Skeletal muscle tissue (tissue), 3 donors: ENCODE measurements at regions not wholly inside any gene's neighbourhood (a gene's known extent, or its start where the extent isn't known, plus 50 kb on each side); places are given as distances from the start of the nearest gene placed in this dataset.

ENCODE experiments used
- H3K27ac ChIP-seq: one replicate; pipeline ENCODE4 v1.7.0; 2013; ENCODE audit warnings: mild to moderate bottlenecking, low read depth, low read length, inconsistent platforms
- H3K27me3 ChIP-seq, 3 donors: one replicate each; pipeline ENCODE4 v1.7.0; 2013; ENCODE audit warnings: low read length in 3 of 3; ENCODE audit not compliant: control insufficient read depth in 3 of 3, insufficient read depth in 3 of 3
- H3K36me3 ChIP-seq, 3 donors: one replicate each; pipeline ENCODE4 v1.7.0; 2013; ENCODE audit warnings: low read length in 3 of 3; ENCODE audit not compliant: control insufficient read depth in 3 of 3, insufficient read depth in 3 of 3
- H3K4me1 ChIP-seq, 3 donors: one replicate each; pipeline ENCODE4 v1.7.0; 2013; ENCODE audit warnings: low read length in 3 of 3, mild to moderate bottlenecking in 3 of 3; ENCODE audit not compliant: control insufficient read depth in 3 of 3, insufficient read depth in 3 of 3
- H3K4me3 ChIP-seq, 3 donors: one replicate each; pipeline ENCODE4 v1.7.0; 2013; ENCODE audit warnings: low read length in 3 of 3
- H3K9ac ChIP-seq, 3 donors: one replicate each; pipeline ENCODE4 v1.7.0; 2013; ENCODE audit warnings: low read length in 3 of 3, mild to moderate bottlenecking in 3 of 3, moderate library complexity in 2 of 3, low read depth in 1 of 3
- H3K9me3 ChIP-seq, 3 donors: one replicate each; pipeline ENCODE4 v1.7.0; 2013; ENCODE audit warnings: low read length in 3 of 3; ENCODE audit not compliant: control insufficient read depth in 3 of 3
- donor health status: Osteomylitis.

DNA sequence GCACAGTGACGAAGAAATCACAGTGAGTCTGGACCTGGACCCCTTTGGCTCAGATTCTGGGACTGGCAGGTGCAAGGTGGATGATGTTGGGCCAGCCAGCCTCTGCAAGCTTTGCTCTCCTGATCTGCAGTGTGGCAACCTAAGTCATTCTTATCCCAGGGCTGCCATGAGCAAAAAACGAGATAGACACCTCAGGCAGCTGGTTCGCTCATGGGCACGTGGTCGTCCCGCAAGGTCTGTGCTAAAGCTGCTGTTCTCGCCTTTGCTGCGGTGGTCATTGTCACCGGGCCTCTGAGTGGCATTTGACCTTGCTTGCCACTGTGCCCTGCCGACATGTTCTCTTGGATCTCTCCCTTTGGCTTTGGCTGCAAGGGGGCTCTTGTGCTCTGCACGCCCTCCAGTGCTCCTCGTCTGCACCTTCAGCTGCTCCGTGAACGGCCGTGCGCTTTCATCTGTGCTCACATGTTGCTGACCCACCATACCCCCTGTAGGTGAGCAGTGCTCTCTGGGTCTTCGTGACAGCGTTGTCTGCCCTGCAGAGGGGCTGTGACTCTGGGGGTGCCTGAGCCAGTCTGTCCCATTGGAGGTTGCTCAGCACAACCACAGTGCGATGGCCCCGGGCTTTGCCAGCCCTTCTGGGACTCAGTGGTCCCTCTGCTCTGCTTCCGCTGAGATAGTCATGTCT lies 317.0 kb downstream of the GLRX3 start:
- peaks cover 0 to 19% (median 4%) of the 10 kb centered on the region in 3 donors for H3K27me3 ChIP-seq
- H3K4me3 ChIP-seq: no peak overlapping the region
- no peak overlapping the region for H3K27ac ChIP-seq

DNA sequence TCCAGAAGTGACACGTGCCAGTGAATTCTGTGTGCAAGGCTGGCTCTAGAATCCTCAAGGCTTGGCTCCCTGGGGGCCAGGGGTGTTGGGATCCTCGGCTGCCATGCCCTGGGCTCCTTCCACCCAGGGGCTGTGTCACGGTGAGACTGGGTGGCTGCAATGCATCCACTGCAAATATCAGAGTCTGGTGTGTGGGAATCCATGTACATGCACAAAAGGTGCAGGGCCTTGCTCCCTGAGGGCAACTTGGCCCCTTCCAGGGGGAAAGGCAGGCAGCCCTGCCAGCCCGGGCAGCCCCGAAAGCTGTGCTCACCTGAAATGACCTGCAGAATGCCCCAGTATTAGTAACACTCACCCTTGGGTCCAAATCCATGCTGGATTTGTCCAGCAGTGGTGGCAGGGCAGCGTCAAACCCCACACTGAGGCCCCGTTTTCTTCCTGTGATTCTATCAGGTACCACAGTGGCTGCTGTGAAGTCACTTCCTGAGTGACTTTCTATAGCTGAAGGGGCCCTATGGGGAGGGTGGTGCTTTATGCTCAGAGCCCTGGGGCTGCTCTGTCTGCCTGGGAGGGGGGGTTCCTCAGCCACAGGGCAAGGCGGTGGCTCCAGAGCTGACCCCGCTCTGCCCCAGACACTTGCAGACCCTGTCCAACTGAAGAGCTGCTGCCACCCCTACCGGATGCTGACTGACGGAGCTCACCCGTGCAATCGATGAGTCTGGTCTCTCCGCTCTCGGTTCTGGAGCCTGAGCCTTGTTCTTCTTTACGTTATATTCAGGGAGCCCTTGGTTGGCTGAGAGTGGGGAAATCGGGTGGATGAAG lies 317.7 kb downstream of the GLRX3 start:
- peaks cover 0 to 19% (median 4%) of the 10 kb centered on the region in 3 donors for H3K27me3 ChIP-seq
- no peaks in the 10 kb centered on the region for H3K36me3 ChIP-seq
- no peaks in the 10 kb centered on the region for H3K4me1 ChIP-seq
- no peak overlapping the region for H3K9ac ChIP-seq
- no peaks in the 10 kb centered on the region for H3K9me3 ChIP-seq
- no peak overlapping the region for H3K4me3 ChIP-seq
- H3K27ac ChIP-seq: no peak overlapping the region

More for the DNA sequence above, 317.0 kb downstream of the GLRX3 start:
- Histone ChIP-seq H3K9ac (no peak overlapping the region), H3K4me1 (no peaks in the 10 kb centered on the region), H3K9me3 (no peaks in the 10 kb centered on the region), H3K36me3 (no peaks in the 10 kb centered on the region)

DNA sequence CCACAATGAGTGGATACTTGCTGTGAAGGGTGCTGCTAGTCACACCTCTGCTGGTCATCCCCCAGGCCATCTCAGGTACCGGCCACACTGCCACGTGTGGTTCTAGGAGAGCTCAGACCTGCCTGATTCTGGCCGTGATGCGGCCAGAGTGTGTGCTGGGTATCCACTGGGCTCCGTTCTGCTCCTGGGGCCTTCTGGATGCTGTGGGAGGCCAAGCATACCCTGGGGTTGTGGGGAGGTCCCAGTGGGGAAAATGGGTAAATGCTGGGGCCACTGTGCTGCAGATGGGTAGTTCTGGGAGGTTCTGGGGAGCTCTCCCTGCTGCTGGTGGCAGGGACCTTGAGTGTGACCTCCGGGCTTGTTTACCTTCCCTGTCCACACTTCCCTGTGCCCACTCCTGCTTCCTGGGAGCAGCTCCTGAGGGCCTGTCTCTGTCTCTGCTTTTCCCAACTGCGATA lies 318.4 kb downstream of the GLRX3 start:
- Histone ChIP-seq H3K4me3 (no peak overlapping the region), H3K4me1 (no peaks in the 10 kb centered on the region), H3K9ac (no peak overlapping the region), H3K27me3 (peaks cover 0 to 19% (median 4%) of the 10 kb centered on the region in 3 donors), H3K9me3 (no peaks in the 10 kb centered on the region), H3K27ac (no peak overlapping the region), H3K36me3 (no peaks in the 10 kb centered on the region)

DNA sequence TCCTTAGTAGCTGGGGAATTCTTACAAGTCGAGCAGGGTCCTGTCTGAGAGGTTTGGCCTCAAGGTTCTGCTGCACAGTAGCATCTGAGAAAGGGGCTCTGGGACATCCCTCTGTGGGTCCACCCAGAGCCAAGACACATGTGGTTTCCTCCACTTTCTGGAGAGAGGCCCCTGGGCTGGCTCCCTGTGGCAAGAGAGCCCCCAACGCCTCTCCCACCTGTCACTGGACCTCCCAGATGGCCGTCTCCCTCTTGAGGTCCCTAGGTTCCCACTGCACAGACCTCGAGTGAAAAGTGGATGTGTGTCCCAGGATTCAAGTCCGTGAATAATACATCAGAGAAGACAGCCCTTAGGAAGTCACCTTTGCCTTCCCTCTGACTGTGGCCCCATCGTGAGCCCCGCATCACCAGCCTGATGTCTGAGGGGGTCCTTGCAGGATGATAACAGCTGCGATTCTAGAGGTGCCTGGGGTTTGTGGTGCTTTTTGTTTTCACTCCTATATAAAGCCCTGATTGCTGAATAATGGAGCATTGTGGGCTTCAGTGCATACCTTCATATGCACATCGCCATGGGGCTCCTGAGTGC lies 319.0 kb downstream of the GLRX3 start:
- no peaks in the 10 kb centered on the region for H3K4me1 ChIP-seq
- H3K36me3 ChIP-seq: no peaks in the 10 kb centered on the region
- H3K9ac ChIP-seq: no peak overlapping the region
- H3K4me3 ChIP-seq: no peak overlapping the region
- H3K27ac ChIP-seq: no peak overlapping the region
- no peaks in the 10 kb centered on the region for H3K9me3 ChIP-seq
- H3K27me3 ChIP-seq: peaks cover 0 to 17% (median 4%) of the 10 kb centered on the region in 3 donors

DNA sequence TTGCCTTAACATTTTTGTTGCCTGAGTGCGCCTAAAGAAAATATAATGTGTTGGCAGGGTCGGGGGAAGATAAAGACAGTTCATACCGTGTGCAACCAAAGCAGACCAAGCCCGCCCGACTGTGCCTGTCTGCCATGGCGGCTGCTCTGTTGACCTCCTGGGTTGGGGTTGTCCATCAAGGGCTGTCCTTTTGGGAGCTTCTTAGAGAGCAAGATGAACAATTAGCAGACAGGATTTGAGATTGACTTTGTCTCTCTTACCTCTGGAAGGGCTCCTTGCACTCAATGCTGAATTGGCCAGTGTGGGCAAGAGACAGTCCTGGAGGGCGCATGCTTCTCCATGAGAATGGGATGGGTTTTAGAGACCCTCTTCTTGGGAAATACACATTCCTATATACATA lies 319.6 kb downstream of the GLRX3 start:
- H3K27me3 ChIP-seq: peaks cover 0 to 15% (median 4%) of the 10 kb centered on the region in 3 donors
- H3K36me3 ChIP-seq: no peaks in the 10 kb centered on the region
- H3K9ac ChIP-seq: no peak overlapping the region
- H3K4me1 ChIP-seq: no peaks in the 10 kb centered on the region
- no peaks in the 10 kb centered on the region for H3K9me3 ChIP-seq
- H3K27ac ChIP-seq: no peak overlapping the region
- no peak overlapping the region for H3K4me3 ChIP-seq

DNA sequence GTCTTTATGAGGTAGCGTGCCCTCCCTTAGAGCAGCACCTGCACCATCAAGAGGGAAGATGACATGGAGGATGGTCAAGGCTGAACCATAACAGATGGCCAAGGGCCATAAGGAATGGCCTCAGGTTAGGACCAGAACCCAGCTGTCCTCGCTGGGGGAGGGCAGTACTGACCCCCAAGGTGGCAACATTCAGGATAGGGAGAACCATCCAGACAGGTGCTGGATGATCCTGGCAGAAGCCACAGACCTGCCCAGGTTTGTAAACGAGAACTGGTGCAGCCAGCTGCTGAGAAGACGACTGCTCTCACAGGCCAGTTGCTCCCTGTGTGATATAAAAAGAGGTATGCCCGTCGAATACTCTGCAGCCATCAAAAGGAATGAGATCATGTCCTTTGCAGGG lies 320.4 kb downstream of the GLRX3 start:
- Histone ChIP-seq H3K4me1 (no peaks in the 10 kb centered on the region), H3K9me3 (no peaks in the 10 kb centered on the region), H3K9ac (no peak overlapping the region), H3K36me3 (no peaks in the 10 kb centered on the region), H3K27me3 (peaks cover 0 to 12% (median 4%) of the 10 kb centered on the region in 3 donors), H3K27ac (no peak overlapping the region), H3K4me3 (no peak overlapping the region)

DNA sequence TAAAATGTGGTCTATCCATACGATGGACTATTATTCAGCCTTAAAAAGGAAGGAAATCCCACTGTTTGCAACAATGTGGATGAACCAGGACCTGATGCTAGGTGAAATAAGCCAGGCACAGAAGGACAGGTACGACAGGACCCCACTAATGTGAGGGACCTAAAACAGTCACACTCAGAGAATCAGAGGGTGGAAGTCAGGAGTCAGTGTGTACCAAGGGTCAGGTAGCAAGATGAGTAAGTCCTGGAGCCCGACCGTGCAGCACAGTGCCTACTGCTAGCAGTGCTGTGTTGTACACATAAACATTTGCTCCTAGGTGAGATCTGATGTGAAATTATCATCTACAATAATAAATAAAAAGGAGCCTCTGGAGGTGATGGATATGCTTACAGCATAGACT lies 322.3 kb downstream of the GLRX3 start:
- no peak overlapping the region for H3K4me3 ChIP-seq
- no peak overlapping the region for H3K27ac ChIP-seq
- H3K4me1 ChIP-seq: no peaks in the 10 kb centered on the region
- H3K9ac ChIP-seq: no peak overlapping the region
- H3K9me3 ChIP-seq: no peaks in the 10 kb centered on the region
- H3K36me3 ChIP-seq: no peaks in the 10 kb centered on the region
- H3K27me3 ChIP-seq: peaks cover 0 to 4% (median 4%) of the 10 kb centered on the region in 3 donors

DNA sequence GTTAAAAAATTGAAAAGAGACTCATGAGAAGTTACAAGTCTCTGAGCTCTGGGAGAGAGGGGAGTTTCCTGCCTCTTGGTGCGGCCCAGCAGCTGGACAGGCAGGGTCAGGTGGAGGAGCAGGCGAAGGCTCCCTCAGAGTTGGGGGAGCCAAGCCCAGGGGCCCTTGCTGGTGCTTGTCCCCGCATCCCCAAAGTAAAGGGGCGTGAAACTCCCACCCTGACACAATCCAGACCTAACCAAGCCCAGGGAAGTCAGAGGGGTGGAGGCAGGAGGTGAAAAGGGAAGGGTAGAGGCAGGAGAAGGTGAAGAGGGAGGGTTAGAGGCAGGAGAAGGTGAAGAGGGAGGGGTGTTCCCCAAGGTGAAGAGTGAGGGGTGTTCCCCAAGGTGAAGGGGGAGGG lies 322.8 kb downstream of the GLRX3 start:
- peaks cover 0 to 4% (median 0%) of the 10 kb centered on the region in 3 donors for H3K27me3 ChIP-seq
- no peak overlapping the region for H3K9ac ChIP-seq
- H3K9me3 ChIP-seq: no peaks in the 10 kb centered on the region
- H3K36me3 ChIP-seq: no peaks in the 10 kb centered on the region
- H3K4me3 ChIP-seq: no peak overlapping the region
- H3K4me1 ChIP-seq: no peaks in the 10 kb centered on the region
- H3K27ac ChIP-seq: no peak overlapping the region

DNA sequence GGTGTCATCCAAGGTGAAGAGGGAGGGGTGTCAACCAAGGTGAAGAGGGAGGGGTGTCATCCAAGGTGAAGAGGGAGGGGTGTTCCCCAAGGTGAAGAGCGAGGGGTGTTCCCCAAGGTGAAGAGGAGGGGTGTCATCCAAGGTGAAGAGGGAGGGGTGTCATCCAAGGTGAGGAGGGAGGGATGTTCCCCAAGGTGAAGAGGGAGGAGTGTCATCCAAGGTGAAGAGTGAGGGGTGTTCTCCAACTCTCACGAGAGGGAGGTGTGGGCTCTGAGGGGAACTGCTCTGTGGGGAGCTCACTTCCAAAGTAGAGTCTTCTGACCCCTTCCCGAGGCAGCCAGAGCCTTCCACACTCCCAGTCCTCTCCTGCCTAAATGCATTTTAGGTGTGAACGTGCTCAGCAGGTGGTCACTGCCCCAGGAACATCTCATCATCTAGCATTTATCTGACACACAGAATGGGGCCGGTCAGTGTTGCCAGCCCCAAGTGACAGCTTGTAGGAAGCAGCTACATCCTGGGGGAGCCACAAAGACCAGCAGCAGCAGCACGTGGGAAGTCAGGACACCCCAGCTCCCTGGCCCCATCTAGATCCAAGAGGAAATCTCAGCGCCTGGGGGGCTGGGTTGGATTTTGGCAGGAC lies 323.8 kb downstream of the GLRX3 start:
- no peaks in the 10 kb centered on the region for H3K27me3 ChIP-seq
- H3K4me3 ChIP-seq: no peak overlapping the region
- H3K9ac ChIP-seq: no peak overlapping the region
- no peaks in the 10 kb centered on the region for H3K4me1 ChIP-seq
- H3K9me3 ChIP-seq: no peaks in the 10 kb centered on the region
- no peak overlapping the region for H3K27ac ChIP-seq
- H3K36me3 ChIP-seq: no peaks in the 10 kb centered on the region
